ENCODE measurements at regions not wholly inside any gene's neighbourhood (a gene's known extent, or its start where the extent isn't known, plus 50 kb on each side); places are given as distances from the start of the nearest gene placed in this dataset.

DNA sequence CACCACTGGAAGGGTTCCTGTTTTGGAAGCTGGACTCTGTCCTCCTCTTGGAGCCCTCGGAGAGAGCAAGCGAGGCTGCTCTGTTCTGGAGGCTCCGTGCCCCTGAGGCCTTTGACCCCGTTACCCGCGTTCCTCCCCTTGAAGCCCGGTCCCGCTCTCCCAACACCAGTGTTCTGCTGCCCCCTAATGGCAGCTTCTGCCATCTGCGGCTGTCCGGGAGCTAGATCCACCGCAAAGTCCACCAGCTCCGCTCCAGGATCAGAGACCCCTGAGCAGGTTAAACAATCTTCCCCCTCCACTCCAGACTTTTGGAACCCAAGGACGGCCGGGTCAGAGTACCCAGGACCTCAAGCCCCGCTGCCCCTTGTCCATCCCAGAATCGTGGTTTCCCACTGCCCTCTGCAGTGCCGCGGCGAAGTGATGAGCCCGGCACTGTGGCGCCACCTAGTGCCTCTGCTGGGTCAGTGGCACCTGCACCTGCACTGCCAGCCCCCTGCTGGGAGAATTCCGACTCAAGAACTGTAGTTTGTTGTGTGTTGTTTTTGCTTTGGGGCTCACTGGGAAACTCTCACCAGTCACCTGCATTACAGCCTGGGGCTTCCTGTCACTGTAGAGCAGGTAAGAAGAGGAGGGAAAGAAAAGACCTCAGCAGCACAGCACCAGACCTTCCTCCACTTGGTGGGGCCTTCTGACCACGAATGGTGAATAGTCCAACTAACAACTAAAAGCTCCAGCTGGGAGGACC is 63.5 kb upstream of the NFASC start:
- TF ChIP-seq, protein P1, sequence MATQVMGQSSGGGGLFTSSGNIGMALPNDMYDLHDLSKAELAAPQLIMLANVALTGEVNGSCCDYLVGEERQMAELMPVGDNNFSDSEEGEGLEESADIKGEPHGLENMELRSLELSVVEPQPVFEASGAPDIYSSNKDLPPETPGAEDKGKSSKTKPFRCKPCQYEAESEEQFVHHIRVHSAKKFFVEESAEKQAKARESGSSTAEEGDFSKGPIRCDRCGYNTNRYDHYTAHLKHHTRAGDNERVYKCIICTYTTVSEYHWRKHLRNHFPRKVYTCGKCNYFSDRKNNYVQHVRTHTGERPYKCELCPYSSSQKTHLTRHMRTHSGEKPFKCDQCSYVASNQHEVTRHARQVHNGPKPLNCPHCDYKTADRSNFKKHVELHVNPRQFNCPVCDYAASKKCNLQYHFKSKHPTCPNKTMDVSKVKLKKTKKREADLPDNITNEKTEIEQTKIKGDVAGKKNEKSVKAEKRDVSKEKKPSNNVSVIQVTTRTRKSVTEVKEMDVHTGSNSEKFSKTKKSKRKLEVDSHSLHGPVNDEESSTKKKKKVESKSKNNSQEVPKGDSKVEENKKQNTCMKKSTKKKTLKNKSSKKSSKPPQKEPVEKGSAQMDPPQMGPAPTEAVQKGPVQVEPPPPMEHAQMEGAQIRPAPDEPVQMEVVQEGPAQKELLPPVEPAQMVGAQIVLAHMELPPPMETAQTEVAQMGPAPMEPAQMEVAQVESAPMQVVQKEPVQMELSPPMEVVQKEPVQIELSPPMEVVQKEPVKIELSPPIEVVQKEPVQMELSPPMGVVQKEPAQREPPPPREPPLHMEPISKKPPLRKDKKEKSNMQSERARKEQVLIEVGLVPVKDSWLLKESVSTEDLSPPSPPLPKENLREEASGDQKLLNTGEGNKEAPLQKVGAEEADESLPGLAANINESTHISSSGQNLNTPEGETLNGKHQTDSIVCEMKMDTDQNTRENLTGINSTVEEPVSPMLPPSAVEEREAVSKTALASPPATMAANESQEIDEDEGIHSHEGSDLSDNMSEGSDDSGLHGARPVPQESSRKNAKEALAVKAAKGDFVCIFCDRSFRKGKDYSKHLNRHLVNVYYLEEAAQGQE (IDR thresholded peaks at IDR 0.05; ENCODE audit: borderline replicate concordance in 1 of 2, low read depth in 1 of 2, low read length in 2 of 2) = no peak
- no peak for TF ChIP-seq POLR2A (IDR thresholded peaks at IDR 0.05; ENCODE audit: insufficient read depth in 1 of 2, low read depth in 2 of 2, low read length in 2 of 2)
- TF ChIP-seq, protein P2, sequence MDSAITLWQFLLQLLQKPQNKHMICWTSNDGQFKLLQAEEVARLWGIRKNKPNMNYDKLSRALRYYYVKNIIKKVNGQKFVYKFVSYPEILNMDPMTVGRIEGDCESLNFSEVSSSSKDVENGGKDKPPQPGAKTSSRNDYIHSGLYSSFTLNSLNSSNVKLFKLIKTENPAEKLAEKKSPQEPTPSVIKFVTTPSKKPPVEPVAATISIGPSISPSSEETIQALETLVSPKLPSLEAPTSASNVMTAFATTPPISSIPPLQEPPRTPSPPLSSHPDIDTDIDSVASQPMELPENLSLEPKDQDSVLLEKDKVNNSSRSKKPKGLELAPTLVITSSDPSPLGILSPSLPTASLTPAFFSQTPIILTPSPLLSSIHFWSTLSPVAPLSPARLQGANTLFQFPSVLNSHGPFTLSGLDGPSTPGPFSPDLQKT (CRISPR knock-in tag; IDR thresholded peaks at IDR 0.05; ENCODE audit: borderline replicate concordance) = no peak
- TF ChIP-seq, protein P3, sequence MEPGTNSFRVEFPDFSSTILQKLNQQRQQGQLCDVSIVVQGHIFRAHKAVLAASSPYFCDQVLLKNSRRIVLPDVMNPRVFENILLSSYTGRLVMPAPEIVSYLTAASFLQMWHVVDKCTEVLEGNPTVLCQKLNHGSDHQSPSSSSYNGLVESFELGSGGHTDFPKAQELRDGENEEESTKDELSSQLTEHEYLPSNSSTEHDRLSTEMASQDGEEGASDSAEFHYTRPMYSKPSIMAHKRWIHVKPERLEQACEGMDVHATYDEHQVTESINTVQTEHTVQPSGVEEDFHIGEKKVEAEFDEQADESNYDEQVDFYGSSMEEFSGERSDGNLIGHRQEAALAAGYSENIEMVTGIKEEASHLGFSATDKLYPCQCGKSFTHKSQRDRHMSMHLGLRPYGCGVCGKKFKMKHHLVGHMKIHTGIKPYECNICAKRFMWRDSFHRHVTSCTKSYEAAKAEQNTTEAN (CRISPR knock-in tag; conservative IDR thresholded peaks at IDR 0.05) = no peak
- TF ChIP-seq SMAD1 (CRISPR knock-in tag; IDR thresholded peaks at IDR 0.05; ENCODE audit: borderline replicate concordance, low read depth) = no peak
- no peak for TF ChIP-seq JUN (CRISPR knock-in tag; IDR thresholded peaks at IDR 0.05)
- TF ChIP-seq, protein P4, sequence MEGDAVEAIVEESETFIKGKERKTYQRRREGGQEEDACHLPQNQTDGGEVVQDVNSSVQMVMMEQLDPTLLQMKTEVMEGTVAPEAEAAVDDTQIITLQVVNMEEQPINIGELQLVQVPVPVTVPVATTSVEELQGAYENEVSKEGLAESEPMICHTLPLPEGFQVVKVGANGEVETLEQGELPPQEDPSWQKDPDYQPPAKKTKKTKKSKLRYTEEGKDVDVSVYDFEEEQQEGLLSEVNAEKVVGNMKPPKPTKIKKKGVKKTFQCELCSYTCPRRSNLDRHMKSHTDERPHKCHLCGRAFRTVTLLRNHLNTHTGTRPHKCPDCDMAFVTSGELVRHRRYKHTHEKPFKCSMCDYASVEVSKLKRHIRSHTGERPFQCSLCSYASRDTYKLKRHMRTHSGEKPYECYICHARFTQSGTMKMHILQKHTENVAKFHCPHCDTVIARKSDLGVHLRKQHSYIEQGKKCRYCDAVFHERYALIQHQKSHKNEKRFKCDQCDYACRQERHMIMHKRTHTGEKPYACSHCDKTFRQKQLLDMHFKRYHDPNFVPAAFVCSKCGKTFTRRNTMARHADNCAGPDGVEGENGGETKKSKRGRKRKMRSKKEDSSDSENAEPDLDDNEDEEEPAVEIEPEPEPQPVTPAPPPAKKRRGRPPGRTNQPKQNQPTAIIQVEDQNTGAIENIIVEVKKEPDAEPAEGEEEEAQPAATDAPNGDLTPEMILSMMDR (CRISPR knock-in tag; IDR thresholded peaks at IDR 0.05) = peak; percentile 89
- TF ChIP-seq, protein P5, sequence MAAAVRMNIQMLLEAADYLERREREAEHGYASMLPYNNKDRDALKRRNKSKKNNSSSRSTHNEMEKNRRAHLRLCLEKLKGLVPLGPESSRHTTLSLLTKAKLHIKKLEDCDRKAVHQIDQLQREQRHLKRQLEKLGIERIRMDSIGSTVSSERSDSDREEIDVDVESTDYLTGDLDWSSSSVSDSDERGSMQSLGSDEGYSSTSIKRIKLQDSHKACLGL (CRISPR knock-in tag; IDR thresholded peaks at IDR 0.05) = no peak; the same call in 1 of the 2 replicates
- TF ChIP-seq CHD4 (IDR thresholded peaks at IDR 0.05; ENCODE audit: borderline replicate concordance, low read length) = no peak
- no peak for TF ChIP-seq ZNF792 (CRISPR knock-in tag; IDR thresholded peaks at IDR 0.05)
- peak; percentile 86 for TF ChIP-seq RAD21 (CRISPR knock-in tag; IDR thresholded peaks at IDR 0.05)
- no peak for TF ChIP-seq YY1 (IDR thresholded peaks at IDR 0.05; ENCODE audit: insufficient read depth, insufficient replicate concordance, low read depth, low read length)
- TF ChIP-seq ELF1 (CRISPR knock-in tag; IDR thresholded peaks at IDR 0.05) = no peak
- 0 out of 2 replicates have a peak, but pooled peaks have one; percentile 20 for TF ChIP-seq ZNF264 (CRISPR knock-in tag; IDR thresholded peaks at IDR 0.05)
